IMR-90 (cell line): ENCODE measurements at regions not wholly inside any gene's neighbourhood (a gene's known extent, or its start where the extent isn't known, plus 50 kb on each side); places are given as distances from the start of the nearest gene placed in this dataset.

ENCODE experiments used
- ATAC-seq: fragments of 200-7000 bp; cut with Tn5 transposase; 2 replicates; pipeline ENCODE4 v1.9.1; 2020; ENCODE audit warnings: low read depth, mild to moderate bottlenecking, moderate library complexity
- BruUV-seq: library from RNA; stranded (reverse); fragments of 400-500 nt; replicated peaks from 2 replicates; lab custom pipeline; 2021; lab: Mats Ljungman, UMichigan
- CTCF ChIA-PET: fragments of 300-600 bp; formaldehyde crosslinking; extraction: SDS; loops from one replicate; lab custom pipeline; 2021; ENCODE audit warnings: antibody characterized with exemption; lab: Yijun Ruan, JAX
- POLR2A ChIA-PET: fragments of 300-600 bp; sonication (Branson Sonifier 250); formaldehyde crosslinking; loops from one replicate; lab custom pipeline; 2022; ENCODE audit warnings: antibody characterized with exemption; ENCODE audit not compliant: unreplicated experiment; lab: Charles Lee
- DNase-seq: peaks from one replicate; pipeline ENCODE4 v3.0.0; 2013
- H2AFZ ChIP-seq: replicated peaks from 2 replicates; pipeline ENCODE3; 2013; ENCODE audit warnings: low read length, mild to moderate bottlenecking; ENCODE audit not compliant: poor library complexity
- H2AK5ac ChIP-seq: 2 replicates; pipeline ENCODE4 v1.6.1; 2013; ENCODE audit warnings: low read depth, low read length, inconsistent platforms
- H2AK9ac ChIP-seq: replicated peaks from 2 replicates; pipeline ENCODE3; 2013; ENCODE audit warnings: mild to moderate bottlenecking, low read depth, low read length, moderate library complexity; ENCODE audit not compliant: poor library complexity
- H2BK120ac ChIP-seq: 2 replicates; pipeline ENCODE4 v1.6.1; 2013; ENCODE audit warnings: low read depth, low read length, inconsistent platforms
- H2BK15ac ChIP-seq: 3 replicates; pipeline ENCODE4 v1.6.1; 2013; ENCODE audit warnings: low read depth, low read length, inconsistent platforms
- H2BK20ac ChIP-seq: 2 replicates; pipeline ENCODE4 v1.6.1; 2013; ENCODE audit warnings: low read depth, mild to moderate bottlenecking, inconsistent platforms, low read length, moderate library complexity
- H2BK5ac ChIP-seq: 2 replicates; pipeline ENCODE4 v1.6.1; 2013; ENCODE audit warnings: mild to moderate bottlenecking, low read depth, low read length, inconsistent platforms; ENCODE audit not compliant: poor library complexity, severe bottlenecking
- H3K14ac ChIP-seq: replicated peaks from 2 replicates; pipeline ENCODE4 v1.6.1; 2013; ENCODE audit warnings: low read depth, low read length, inconsistent platforms
- H3K18ac ChIP-seq: 2 replicates; pipeline ENCODE4 v1.6.1; 2013; ENCODE audit warnings: low read depth, low read length, control low read depth
- H3K23ac ChIP-seq: 2 replicates; pipeline ENCODE4 v1.6.1; 2013; ENCODE audit warnings: low read depth, low read length, inconsistent platforms
- H3K27ac ChIP-seq: 2 replicates; pipeline ENCODE4 v1.5.1; 2013; ENCODE audit warnings: mild to moderate bottlenecking, control low read depth, low read length; ENCODE audit not compliant: insufficient read depth
- H3K27me3 ChIP-seq: 2 replicates; pipeline ENCODE4 v1.6.1; 2013; ENCODE audit warnings: low read length; ENCODE audit not compliant: control insufficient read depth, insufficient read depth
- H3K36me3 ChIP-seq: 2 replicates; pipeline ENCODE4 v1.6.1; 2013; ENCODE audit warnings: low read length, mixed read lengths; ENCODE audit not compliant: control insufficient read depth, insufficient read depth
- H3K4ac ChIP-seq: 2 replicates; pipeline ENCODE4 v1.6.1; 2013; ENCODE audit warnings: low read depth, low read length, inconsistent platforms
- H3K4me1 ChIP-seq: 2 replicates; pipeline ENCODE4 v1.6.1; 2013; ENCODE audit warnings: low read length, mixed read lengths; ENCODE audit not compliant: control insufficient read depth, insufficient read depth
- H3K4me2 ChIP-seq: 2 replicates; pipeline ENCODE4 v1.6.1; 2013; ENCODE audit warnings: low read depth, mild to moderate bottlenecking, control low read depth, low read length, moderate library complexity
- H3K4me3 ChIP-seq: 2 replicates; pipeline ENCODE4 v1.5.1; 2013; ENCODE audit warnings: low read depth, mild to moderate bottlenecking, control low read depth, low read length, moderate library complexity; ENCODE audit not compliant: insufficient read depth
- H3K56ac ChIP-seq: 2 replicates; pipeline ENCODE4 v1.6.1; 2013; ENCODE audit warnings: low read length, inconsistent platforms; ENCODE audit not compliant: insufficient read depth; ENCODE audit errors: extremely low read depth
- H3K79me1 ChIP-seq, 2 experiments: 2 replicates each; pipeline ENCODE4 v1.6.1; 2013; ENCODE audit warnings: low read length in 2 of 2, inconsistent platforms in 1 of 2, low read depth in 1 of 2
- H3K9ac ChIP-seq: 2 replicates; pipeline ENCODE4 v1.6.1; 2013; ENCODE audit warnings: low read depth, low read length, control low read depth
- H3K9me1 ChIP-seq: 2 replicates; pipeline ENCODE4 v1.6.1; 2013; ENCODE audit warnings: low read length, inconsistent platforms; ENCODE audit not compliant: insufficient read depth
- H3K9me3 ChIP-seq: 2 replicates; pipeline ENCODE4 v1.6.1; 2013; ENCODE audit warnings: low read length; ENCODE audit not compliant: control insufficient read depth, insufficient read depth
- H4K20me1 ChIP-seq: 2 replicates; pipeline ENCODE4 v1.6.1; 2013; ENCODE audit warnings: low read length, inconsistent platforms; ENCODE audit not compliant: insufficient read depth
- H4K5ac ChIP-seq: 2 replicates; pipeline ENCODE4 v1.6.1; 2013; ENCODE audit warnings: mild to moderate bottlenecking, low read depth, low read length, control low read depth
- H4K8ac ChIP-seq, 2 experiments: 2 replicates each; pipeline ENCODE4 v1.6.1; 2013; ENCODE audit warnings: low read depth in 2 of 2, low read length in 2 of 2, control low read depth in 1 of 2, inconsistent platforms in 1 of 2
- H4K91ac ChIP-seq: 2 replicates; pipeline ENCODE4 v1.6.1; 2013; ENCODE audit warnings: low read depth, low read length, inconsistent platforms; ENCODE audit not compliant: insufficient read depth
- CEBPB ChIP-seq: IDR thresholded peaks from 2 replicates; pipeline ENCODE4 v1.6.1; 2012; ENCODE audit warnings: low read depth, low read length, improper control_type of control experiment
- CHD1 ChIP-seq: IDR thresholded peaks from 2 replicates; pipeline ENCODE4 v1.6.1; 2012; ENCODE audit warnings: low read depth, low read length, improper control_type of control experiment
- FOS ChIP-seq: fragments of 150-350 bp; IDR thresholded peaks from 2 replicates; pipeline ENCODE4 v1.6.1; 2016; ENCODE audit warnings: low read depth, low read length
- MAFK ChIP-seq: IDR thresholded peaks from 2 replicates; pipeline ENCODE4 v1.6.1; 2012; ENCODE audit warnings: low read depth, low read length, improper control_type of control experiment
- MAZ ChIP-seq: IDR thresholded peaks from 2 replicates; pipeline ENCODE4 v1.6.1; 2012; ENCODE audit warnings: low read depth, mild to moderate bottlenecking, low read length, improper control_type of control experiment, moderate library complexity, borderline replicate concordance
- MXI1 ChIP-seq: IDR thresholded peaks from 2 replicates; pipeline ENCODE4 v1.6.1; 2012; ENCODE audit warnings: low read depth, mild to moderate bottlenecking, low read length, moderate library complexity, borderline replicate concordance
- RAD21 ChIP-seq: IDR thresholded peaks from 2 replicates; pipeline ENCODE4 v1.6.1; 2012; ENCODE audit warnings: low read length, improper control_type of control experiment
- RCOR1 ChIP-seq: IDR thresholded peaks from 2 replicates; pipeline ENCODE4 v1.6.1; 2012; ENCODE audit warnings: mild to moderate bottlenecking, low read length, improper control_type of control experiment; ENCODE audit not compliant: insufficient replicate concordance
- SMC3 ChIP-seq: fragments of 150-350 bp; IDR thresholded peaks from 2 replicates; pipeline ENCODE4 v1.6.1; 2016; ENCODE audit warnings: low read depth, mild to moderate bottlenecking, antibody characterized with exemption, low read length, moderate library complexity
- WGBS, 2 experiments: methylation state at CpG; one replicate each; pipeline versions ENCODE4 v1.1.5 to v1.1.7; 2013; ENCODE audit warnings: missing lambda C conversion rate in 2 of 2; ENCODE audit not compliant: insufficient read length in 1 of 2; ENCODE audit errors: extremely low coverage in 2 of 2; 5-methylcytosine and 5-hydroxymethylcytosine counted together
- dilution Hi-C: fragments of 300-500 bp; cut with HindIII; formaldehyde crosslinking; loops from one replicate; pipeline ENCODE4 v1.14.3; 2018; ENCODE audit warnings: low sequenced_read_pairs; ENCODE audit not compliant: unreplicated experiment
- in situ Hi-C: fragments of 300-500 bp; cut with MboI; formaldehyde crosslinking; loops from 3 replicates; pipeline ENCODE4 v1.14.3; 2019; ENCODE audit warnings: low sequenced_read_pairs, inconsistent platforms, mixed read lengths
- intact Hi-C: fragments of 100-400 bp; cut with micrococcal nuclease; formaldehyde crosslinking; loops from 2 replicates; pipeline ENCODE4 v1.10.0; 2022
- TF ChIP-seq, protein P1 (sequence below): fragments of 150-350 bp; IDR thresholded peaks from 2 replicates; pipeline ENCODE4 v1.6.1; 2016; ENCODE audit warnings: low read depth, mild to moderate bottlenecking, low read length, moderate library complexity, borderline replicate concordance
- TF ChIP-seq, protein P2 (sequence below): conservative IDR thresholded peaks from 2 replicates; pipeline ENCODE4 v1.5.1; 2012; ENCODE audit warnings: mild to moderate bottlenecking, low read depth, low read length, improper control_type of control experiment

DNA sequence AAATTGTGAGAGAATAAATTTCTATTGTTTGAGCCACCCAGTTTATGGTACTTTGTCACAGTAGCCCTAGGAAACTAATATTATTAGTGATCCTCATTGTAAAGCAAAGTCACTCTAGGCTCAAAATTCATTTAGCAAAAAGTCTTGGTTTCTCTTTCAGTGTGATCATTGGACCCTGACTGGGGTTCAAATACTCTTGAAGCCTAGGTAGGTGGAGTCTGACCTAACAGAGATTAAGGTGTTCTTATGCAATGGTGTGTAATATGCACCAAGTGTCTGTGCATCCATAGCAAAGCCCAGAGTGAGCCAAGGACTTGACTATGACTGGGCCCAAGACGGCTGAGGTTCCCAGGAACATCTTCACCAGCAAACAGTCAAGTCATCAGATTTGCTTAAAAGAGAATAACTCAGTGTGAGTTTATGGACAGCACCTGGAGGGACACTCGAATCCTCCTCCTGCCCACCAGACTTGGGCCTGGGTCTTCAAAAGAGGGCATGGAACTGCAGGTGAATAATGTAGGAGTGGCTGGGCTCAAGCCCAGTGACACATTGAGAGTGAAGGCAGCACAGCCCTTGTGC, 51.1 kb upstream of the BCL11A start:
- Histone ChIP-seq H2BK5ac (no peak overlapping the region), H3K4me2 (no peak overlapping the region), H2AFZ (no peak overlapping the region), H2AK9ac (no peak overlapping the region), H3K27ac (no peak overlapping the region), H4K5ac (no peak overlapping the region), H4K20me1 (no peaks in the 10 kb centered on the region), H2BK120ac (no peak overlapping the region), H3K79me1 (no peaks in the 10 kb centered on the region), H3K56ac (no peak overlapping the region), H3K4me1 (no peaks in the 10 kb centered on the region), H3K27me3 (no peaks in the 10 kb centered on the region; the same call in 1 of the 2 replicates), H3K23ac (no peak overlapping the region), H3K9ac (no peak overlapping the region), H2AK5ac (no peak overlapping the region), H3K18ac (no peak overlapping the region), H2BK15ac (no peak overlapping the region), H3K36me3 (no peaks in the 10 kb centered on the region), H3K4me3 (no peak overlapping the region), H3K4ac (no peak overlapping the region), H3K14ac (no peak overlapping the region), H3K9me1 (no peaks in the 10 kb centered on the region), H3K9me3 (no peaks in the 10 kb centered on the region), H4K91ac (no peak overlapping the region), H2BK20ac (no peak overlapping the region), H4K8ac (no peak overlapping the region)
- no peak for TF ChIP-seq MAZ
- no peak for TF ChIP-seq RCOR1
- no peak for TF ChIP-seq MAFK
- no peak for TF ChIP-seq RAD21
- no peak for TF ChIP-seq MXI1
- TF ChIP-seq FOS, result no peak
- TF ChIP-seq CEBPB, result no peak
- TF ChIP-seq CHD1, result no peak
- TF ChIP-seq, protein P1, sequence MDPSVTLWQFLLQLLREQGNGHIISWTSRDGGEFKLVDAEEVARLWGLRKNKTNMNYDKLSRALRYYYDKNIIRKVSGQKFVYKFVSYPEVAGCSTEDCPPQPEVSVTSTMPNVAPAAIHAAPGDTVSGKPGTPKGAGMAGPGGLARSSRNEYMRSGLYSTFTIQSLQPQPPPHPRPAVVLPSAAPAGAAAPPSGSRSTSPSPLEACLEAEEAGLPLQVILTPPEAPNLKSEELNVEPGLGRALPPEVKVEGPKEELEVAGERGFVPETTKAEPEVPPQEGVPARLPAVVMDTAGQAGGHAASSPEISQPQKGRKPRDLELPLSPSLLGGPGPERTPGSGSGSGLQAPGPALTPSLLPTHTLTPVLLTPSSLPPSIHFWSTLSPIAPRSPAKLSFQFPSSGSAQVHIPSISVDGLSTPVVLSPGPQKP, result no peak
- TF ChIP-seq, protein P2, sequence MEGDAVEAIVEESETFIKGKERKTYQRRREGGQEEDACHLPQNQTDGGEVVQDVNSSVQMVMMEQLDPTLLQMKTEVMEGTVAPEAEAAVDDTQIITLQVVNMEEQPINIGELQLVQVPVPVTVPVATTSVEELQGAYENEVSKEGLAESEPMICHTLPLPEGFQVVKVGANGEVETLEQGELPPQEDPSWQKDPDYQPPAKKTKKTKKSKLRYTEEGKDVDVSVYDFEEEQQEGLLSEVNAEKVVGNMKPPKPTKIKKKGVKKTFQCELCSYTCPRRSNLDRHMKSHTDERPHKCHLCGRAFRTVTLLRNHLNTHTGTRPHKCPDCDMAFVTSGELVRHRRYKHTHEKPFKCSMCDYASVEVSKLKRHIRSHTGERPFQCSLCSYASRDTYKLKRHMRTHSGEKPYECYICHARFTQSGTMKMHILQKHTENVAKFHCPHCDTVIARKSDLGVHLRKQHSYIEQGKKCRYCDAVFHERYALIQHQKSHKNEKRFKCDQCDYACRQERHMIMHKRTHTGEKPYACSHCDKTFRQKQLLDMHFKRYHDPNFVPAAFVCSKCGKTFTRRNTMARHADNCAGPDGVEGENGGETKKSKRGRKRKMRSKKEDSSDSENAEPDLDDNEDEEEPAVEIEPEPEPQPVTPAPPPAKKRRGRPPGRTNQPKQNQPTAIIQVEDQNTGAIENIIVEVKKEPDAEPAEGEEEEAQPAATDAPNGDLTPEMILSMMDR, result no peak
- no peak for TF ChIP-seq SMC3
- intact Hi-C loops (no loop called here), dilution Hi-C loops (no loop called here), in situ Hi-C loops (no loop called here)
- ATAC-seq, result no peak
- POLR2A ChIA-PET, result no interaction called here
- no TSS peak for BruUV-seq
- DNase-seq, result no peak
- CTCF ChIA-PET, result no interaction called here
- no CpG with 5 or more reads among the region's 2 CpGs for WGBS, 2 experiments
